ENCODE measurements at regions not wholly inside any gene's neighbourhood (a gene's known extent, or its start where the extent isn't known, plus 50 kb on each side); places are given as distances from the start of the nearest gene placed in this dataset.

GRCh38 chr13:27348461-27348860 is 76.0 kb upstream of the GTF3A start:
- TF ChIP-seq CTCF (conservative IDR thresholded peaks at IDR 0.05; ENCODE audit: low read depth in 2 of 2) (no peak), EZH2phosphoT487 (IDR thresholded peaks at IDR 0.05; ENCODE audit: unreplicated experiment) (no peak), JUNB (IDR thresholded peaks at IDR 0.05; ENCODE audit: unreplicated experiment) (no peak), POLR2AphosphoS5 (IDR thresholded peaks at IDR 0.05; ENCODE audit: low read depth) (no peak), EZH2 (IDR thresholded peaks at IDR 0.05; ENCODE audit: low read depth, unreplicated experiment) (no peak)

All from GM23338 (cell line).